AG04449 (cell line): ENCODE measurements at regions not wholly inside any gene's neighbourhood (a gene's known extent, or its start where the extent isn't known, plus 50 kb on each side); places are given as distances from the start of the nearest gene placed in this dataset.

Experiments used
- CTCF ChIA-PET: fragments of 350-600 bp; formaldehyde crosslinking; extraction: SDS; loops from one replicate; lab custom pipeline; 2021; ENCODE audit warnings: antibody characterized with exemption; lab: Yijun Ruan, JAX
- POLR2A ChIA-PET: fragments of 400-600, 350-600 bp; formaldehyde crosslinking; extraction: SDS; loops from one replicate; lab custom pipeline; 2020; ENCODE audit warnings: antibody characterized with exemption, inconsistent platforms; lab: Yijun Ruan, JAX
- DNase-seq: peaks from one replicate; pipeline ENCODE4 v3.0.0-alpha.2; 2010; ENCODE audit warnings: low read depth, low spot score
- H3K4me3 ChIP-seq: 2 replicates; pipeline ENCODE4 v1.5.1; 2011; ENCODE audit warnings: low read depth, mild to moderate bottlenecking, control low read depth, low read length
- TF ChIP-seq, protein P1 (sequence below): IDR thresholded peaks from one replicate; pipeline ENCODE4 v1.5.1; 2011; ENCODE audit warnings: mild to moderate bottlenecking, moderate library complexity, low read length, control low read depth, inconsistent platforms; ENCODE audit not compliant: insufficient read depth; ENCODE audit errors: missing control alignments

DNA sequence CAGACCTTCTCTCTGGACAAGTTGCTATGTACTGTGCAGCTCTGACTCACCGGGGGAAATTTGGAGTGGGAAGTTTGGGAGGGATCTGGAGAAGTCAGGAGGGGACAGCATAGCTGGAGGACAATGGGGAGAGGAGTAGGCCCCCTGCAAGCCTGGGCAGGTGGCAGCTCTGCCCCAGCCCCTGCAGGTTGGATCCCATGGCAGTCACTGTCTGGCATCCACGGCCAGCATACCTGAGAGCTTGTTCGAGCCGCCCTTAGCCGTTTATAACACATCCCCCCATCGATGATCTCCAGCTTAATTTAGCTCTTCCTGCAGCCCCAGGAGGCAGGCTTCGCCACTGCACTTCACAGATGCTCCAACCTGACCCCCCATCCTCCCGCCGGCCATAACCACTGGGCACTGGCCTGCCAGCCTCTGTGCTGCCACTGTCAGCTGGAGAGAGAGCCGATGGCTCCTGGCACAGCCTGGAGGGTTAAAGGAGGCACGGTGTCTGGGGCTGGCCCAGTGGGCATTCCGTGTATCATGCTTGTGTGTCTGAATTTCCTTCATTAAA is 57.7 kb upstream of the RNU6ATAC start:
- ChIA-PET CTCF (interaction anchor here (1.4 kb wide), 2 partner anchors 11 to 51 kb away, joined by 4 to 5 read pairs; no protein-coding TSS in a partner anchor), POLR2A (no interaction called here)
- DNase-seq = no peak
- TF ChIP-seq, protein P1, sequence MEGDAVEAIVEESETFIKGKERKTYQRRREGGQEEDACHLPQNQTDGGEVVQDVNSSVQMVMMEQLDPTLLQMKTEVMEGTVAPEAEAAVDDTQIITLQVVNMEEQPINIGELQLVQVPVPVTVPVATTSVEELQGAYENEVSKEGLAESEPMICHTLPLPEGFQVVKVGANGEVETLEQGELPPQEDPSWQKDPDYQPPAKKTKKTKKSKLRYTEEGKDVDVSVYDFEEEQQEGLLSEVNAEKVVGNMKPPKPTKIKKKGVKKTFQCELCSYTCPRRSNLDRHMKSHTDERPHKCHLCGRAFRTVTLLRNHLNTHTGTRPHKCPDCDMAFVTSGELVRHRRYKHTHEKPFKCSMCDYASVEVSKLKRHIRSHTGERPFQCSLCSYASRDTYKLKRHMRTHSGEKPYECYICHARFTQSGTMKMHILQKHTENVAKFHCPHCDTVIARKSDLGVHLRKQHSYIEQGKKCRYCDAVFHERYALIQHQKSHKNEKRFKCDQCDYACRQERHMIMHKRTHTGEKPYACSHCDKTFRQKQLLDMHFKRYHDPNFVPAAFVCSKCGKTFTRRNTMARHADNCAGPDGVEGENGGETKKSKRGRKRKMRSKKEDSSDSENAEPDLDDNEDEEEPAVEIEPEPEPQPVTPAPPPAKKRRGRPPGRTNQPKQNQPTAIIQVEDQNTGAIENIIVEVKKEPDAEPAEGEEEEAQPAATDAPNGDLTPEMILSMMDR = no peak
- no peak overlapping the region for H3K4me3 ChIP-seq

DNA sequence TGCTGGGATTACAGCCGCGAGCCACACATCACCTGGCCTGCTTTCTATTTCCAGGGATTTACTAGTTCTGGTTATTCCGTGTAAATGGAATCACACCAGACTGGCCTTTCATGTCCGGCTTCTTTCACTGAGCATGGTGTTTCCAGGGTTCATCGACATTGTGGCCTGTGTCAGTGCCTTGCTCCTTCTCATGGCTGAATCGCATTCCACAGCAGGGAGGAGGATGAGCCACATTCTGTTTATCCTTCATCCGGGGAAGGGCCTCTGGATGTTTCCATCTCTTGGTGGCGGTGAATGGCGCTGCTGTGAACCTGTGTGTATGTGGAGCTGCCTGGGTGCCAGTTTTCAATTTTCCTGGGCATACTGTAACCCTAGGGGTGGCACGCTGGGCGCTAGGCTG is 58.7 kb upstream of the RNU6ATAC start:
- ChIA-PET CTCF (no interaction called here), POLR2A (no interaction called here)
- H3K4me3 ChIP-seq = no peak overlapping the region
- TF ChIP-seq, protein P1 = no peak
- no peak for DNase-seq

DNA sequence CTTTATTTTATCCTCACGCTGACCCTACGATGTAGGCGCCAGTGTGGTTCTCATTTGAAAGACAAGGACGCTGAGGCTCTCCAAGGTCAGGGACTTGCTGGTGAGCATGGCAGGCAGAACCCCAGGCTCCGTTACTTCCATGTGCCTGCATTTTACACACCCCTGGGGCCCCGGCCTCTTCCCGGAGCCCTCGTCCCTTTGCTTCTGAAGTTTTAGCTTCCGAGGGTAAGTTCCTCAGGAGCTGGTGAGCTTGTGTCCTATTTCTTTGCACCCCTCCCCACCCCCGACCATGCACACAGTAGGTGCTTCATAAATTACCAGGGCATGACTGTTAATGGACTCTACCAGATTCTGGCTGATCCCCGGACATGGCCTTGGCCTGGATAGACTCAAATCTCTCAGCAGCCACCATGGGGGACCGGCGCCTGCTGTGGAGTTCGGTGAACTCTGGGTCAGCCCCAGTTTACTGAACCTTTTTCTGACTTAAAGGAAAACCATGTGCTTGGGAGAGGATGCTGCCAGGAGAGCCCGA is 59.3 kb upstream of the RNU6ATAC start:
- TF ChIP-seq, protein P1 = no peak
- H3K4me3 ChIP-seq = no peak overlapping the region
- ChIA-PET POLR2A (no interaction called here), CTCF (no interaction called here)
- no peak for DNase-seq

DNA sequence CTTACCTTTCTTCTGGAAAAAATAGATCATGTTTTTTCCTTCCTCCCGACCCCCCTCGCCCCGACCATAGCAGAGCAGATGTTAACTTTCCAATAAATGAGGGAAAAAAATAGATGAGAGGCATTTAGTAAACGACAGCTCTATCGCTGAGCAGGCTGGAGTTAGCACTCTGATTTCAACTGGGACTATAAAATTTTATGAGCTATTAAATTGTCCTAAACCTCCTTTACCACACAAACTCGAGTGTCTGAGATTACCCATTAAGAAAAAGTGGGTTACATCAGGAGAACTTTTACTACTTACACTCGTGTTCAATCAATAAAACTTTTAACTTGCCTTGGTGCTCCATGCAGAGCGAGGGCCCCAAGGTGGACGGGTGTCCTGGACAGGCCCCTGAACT is 59.8 kb upstream of the RNU6ATAC start:
- POLR2A ChIA-PET = no interaction called here
- TF ChIP-seq, protein P1 = no peak
- H3K4me3 ChIP-seq = no peak overlapping the region
- DNase-seq = no peak
- CTCF ChIA-PET = no interaction called here

DNA sequence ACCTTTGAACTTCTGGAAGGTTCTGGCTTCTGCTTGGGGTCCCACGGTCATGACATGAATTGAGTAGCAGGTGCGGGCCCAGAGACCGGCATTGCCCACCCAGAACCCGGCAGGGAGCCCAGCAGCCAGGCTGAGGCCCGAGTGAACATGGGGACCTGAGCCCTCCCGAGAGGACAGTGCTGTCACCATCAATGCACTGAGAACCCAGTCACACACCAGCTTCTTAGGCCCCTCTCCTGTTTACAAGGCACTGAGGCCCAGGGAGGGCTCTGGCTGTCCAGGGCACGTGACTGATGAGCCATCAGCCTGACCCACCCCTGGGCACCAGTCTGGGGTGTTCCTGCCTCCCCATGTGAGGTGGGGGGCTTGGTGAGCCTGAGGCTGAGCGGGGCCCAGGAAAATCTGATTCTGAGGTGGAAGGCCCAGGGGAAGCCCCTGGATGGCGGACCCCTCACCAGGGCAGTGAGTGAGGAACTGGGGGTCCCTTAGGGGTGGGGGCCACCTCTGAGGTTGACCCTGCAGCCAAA is 60.3 kb upstream of the RNU6ATAC start:
- POLR2A ChIA-PET = no interaction called here
- DNase-seq = no peak
- CTCF ChIA-PET = no interaction called here
- TF ChIP-seq, protein P1 = no peak
- no peak overlapping the region for H3K4me3 ChIP-seq

DNA sequence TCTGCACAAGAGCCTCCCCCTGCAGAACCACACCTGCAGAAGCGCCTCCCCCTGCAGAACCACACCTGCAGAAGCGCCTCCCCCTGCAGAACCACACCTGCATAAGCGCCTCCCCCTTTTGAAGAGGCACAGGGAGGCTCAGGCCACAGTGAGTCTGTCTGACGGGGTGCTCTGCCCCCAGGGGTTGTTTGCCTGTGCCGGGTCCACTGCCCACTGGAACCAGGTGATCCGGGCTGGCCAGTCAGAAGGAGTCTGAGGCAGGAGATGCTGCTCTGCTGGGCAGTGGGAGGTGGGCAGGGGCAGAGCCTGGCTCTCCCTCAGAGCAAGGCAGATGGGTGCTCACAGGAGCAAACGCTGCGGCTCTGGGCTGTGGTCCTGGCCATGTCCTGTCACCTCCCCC is 60.8 kb upstream of the RNU6ATAC start:
- TF ChIP-seq, protein P1 = no peak
- no peak for DNase-seq
- no peak overlapping the region for H3K4me3 ChIP-seq
- POLR2A ChIA-PET = interaction anchor here (1.5 kb wide), 1 partner anchor 9 kb away, joined by 3 read pairs; no protein-coding TSS in a partner anchor
- CTCF ChIA-PET = no interaction called here
